Stomach (tissue), 4 donors: ENCODE measurements at regions not wholly inside any gene's neighbourhood (a gene's known extent, or its start where the extent isn't known, plus 50 kb on each side); places are given as distances from the start of the nearest gene placed in this dataset.

Experiments used
- POLR2A ChIP-seq, 4 donors: fragments of 450-650 bp; IDR thresholded peaks; one replicate each; pipeline ENCODE4 v1.6.1; 2016; ENCODE audit warnings: antibody characterized with exemption in 4 of 4, control low read depth in 2 of 4, mild to moderate bottlenecking in 1 of 4, moderate library complexity in 1 of 4
- TF ChIP-seq, protein P1 (sequence below), 7 experiments: fragments of 450-650 bp in 4 of 7; fragments of 200-600 bp in 3 of 7; sonication (generic) in 3 of 7; IDR thresholded peaks; one replicate each; pipeline ENCODE4 v1.5.1; 2016 to 2019; ENCODE audit warnings: antibody characterized with exemption in 7 of 7, control low read depth in 2 of 7, mild to moderate bottlenecking in 1 of 7

DNA sequence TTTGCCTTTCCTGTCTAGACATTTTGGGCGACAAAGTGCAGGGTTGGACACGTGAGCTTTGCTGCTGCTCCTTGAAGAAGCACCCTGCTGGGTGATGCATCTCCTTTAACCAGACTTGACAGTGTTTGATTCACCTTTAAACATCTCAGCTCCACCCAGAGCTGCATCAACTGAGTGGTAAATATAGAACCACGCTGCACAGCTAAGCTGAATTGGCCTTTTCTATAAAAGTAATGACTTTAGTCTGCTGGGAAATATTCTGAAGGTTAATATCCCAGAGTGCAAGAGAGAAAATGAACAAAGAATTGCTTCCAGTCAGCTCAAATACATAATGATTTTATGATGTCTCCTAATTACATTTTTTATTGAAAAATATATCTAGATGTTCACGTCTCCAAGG, 264.3 kb upstream of the ADCY2 start:
- TF ChIP-seq POLR2A (IDR thresholded peaks at IDR 0.05), result no peak
- TF ChIP-seq, protein P1, sequence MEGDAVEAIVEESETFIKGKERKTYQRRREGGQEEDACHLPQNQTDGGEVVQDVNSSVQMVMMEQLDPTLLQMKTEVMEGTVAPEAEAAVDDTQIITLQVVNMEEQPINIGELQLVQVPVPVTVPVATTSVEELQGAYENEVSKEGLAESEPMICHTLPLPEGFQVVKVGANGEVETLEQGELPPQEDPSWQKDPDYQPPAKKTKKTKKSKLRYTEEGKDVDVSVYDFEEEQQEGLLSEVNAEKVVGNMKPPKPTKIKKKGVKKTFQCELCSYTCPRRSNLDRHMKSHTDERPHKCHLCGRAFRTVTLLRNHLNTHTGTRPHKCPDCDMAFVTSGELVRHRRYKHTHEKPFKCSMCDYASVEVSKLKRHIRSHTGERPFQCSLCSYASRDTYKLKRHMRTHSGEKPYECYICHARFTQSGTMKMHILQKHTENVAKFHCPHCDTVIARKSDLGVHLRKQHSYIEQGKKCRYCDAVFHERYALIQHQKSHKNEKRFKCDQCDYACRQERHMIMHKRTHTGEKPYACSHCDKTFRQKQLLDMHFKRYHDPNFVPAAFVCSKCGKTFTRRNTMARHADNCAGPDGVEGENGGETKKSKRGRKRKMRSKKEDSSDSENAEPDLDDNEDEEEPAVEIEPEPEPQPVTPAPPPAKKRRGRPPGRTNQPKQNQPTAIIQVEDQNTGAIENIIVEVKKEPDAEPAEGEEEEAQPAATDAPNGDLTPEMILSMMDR (IDR thresholded peaks at IDR 0.05), result no peak
